SU-DHL-6 (cell line): ENCODE measurements at regions not wholly inside any gene's neighbourhood (a gene's known extent, or its start where the extent isn't known, plus 50 kb on each side); places are given as distances from the start of the nearest gene placed in this dataset.

Experiments used
- H2AFZ ChIP-seq: fragments of 200-600 bp; sonication (generic); 2 replicates; pipeline ENCODE4 v1.6.1; 2014; ENCODE audit warnings: low read depth, mild to moderate bottlenecking, moderate library complexity, mixed read lengths, antibody characterized with exemption, low read length; ENCODE audit not compliant: severe bottlenecking
- H3F3A ChIP-seq: fragments of 200-600 bp; shearing (Covaris generic); 2 replicates; pipeline ENCODE4 v1.6.0; 2016; ENCODE audit warnings: antibody characterized with exemption, mild to moderate bottlenecking; ENCODE audit not compliant: insufficient read depth
- H3K27ac ChIP-seq: fragments of 200-600 bp; sonication (generic); 2 replicates; pipeline ENCODE4 v1.5.1; 2016; ENCODE audit warnings: low read depth, mild to moderate bottlenecking, low read length, moderate library complexity, mixed read lengths
- H3K27me3 ChIP-seq: fragments of 200-600 bp; sonication (generic), shearing (Covaris generic); 2 replicates; pipeline ENCODE4 v1.6.0; 2014; ENCODE audit warnings: mild to moderate bottlenecking, low read length
- H3K36me3 ChIP-seq: fragments of 200-600 bp; sonication (generic); 2 replicates; pipeline ENCODE4 v1.6.1; 2014; ENCODE audit warnings: mild to moderate bottlenecking, low read length, mixed read lengths
- H3K4me2 ChIP-seq: fragments of 300-600, 200-600 bp; shearing (Covaris generic), sonication (generic); 2 replicates; pipeline ENCODE4 v1.6.0; 2014; ENCODE audit warnings: low read length, low read depth, mild to moderate bottlenecking; ENCODE audit not compliant: poor library complexity, severe bottlenecking
- H3K4me3 ChIP-seq: fragments of 200-600 bp; sonication (generic); 2 replicates; pipeline ENCODE4 v1.5.1; 2014; ENCODE audit warnings: antibody characterized with exemption, low read length, mild to moderate bottlenecking, mixed read lengths; ENCODE audit not compliant: insufficient read depth, poor library complexity, severe bottlenecking
- H3K79me2 ChIP-seq: fragments of 200-600 bp; sonication (generic); 2 replicates; pipeline ENCODE4 v1.6.1; 2014; ENCODE audit warnings: mild to moderate bottlenecking, low read length, moderate library complexity; ENCODE audit not compliant: insufficient read depth
- H3K9ac ChIP-seq: fragments of 200-600 bp; sonication (generic); 2 replicates; pipeline ENCODE4 v1.7.0; 2014; ENCODE audit warnings: mild to moderate bottlenecking, low read length
- H3K9me2 ChIP-seq: fragments of 200-600 bp; sonication (generic); replicated peaks from 2 replicates; pipeline ENCODE4 v1.6.1; 2014; ENCODE audit warnings: low read length; ENCODE audit not compliant: insufficient read depth
- H3K9me3 ChIP-seq: fragments of 200-600 bp; sonication (generic); 2 replicates; pipeline ENCODE4 v1.6.1; 2014; ENCODE audit warnings: low read length, mixed read lengths; ENCODE audit not compliant: insufficient read depth
- H4K20me1 ChIP-seq: fragments of 200-600 bp; sonication (generic); 2 replicates; pipeline ENCODE4 v1.6.1; 2014; ENCODE audit warnings: low read depth, mild to moderate bottlenecking, antibody characterized with exemption, low read length, moderate library complexity, mixed read lengths
- CTCF ChIP-seq: fragments of 200-600 bp; sonication (generic); IDR thresholded peaks from one replicate; pipeline ENCODE4 v1.5.1; 2017; ENCODE audit warnings: antibody characterized with exemption, mild to moderate bottlenecking, low read length, moderate library complexity; ENCODE audit not compliant: insufficient read depth, poor library complexity, severe bottlenecking
- EZH2phosphoT487 ChIP-seq: fragments of 200-600 bp; sonication (generic), shearing (Covaris generic); conservative IDR thresholded peaks from 2 replicates; pipeline ENCODE4 v1.6.1; 2018; ENCODE audit warnings: mild to moderate bottlenecking, antibody characterized with exemption, low read length, moderate library complexity, mixed read lengths

- no peak overlapping the region for H2AFZ ChIP-seq
- no peaks in the 10 kb centered on the region for H3K9me3 ChIP-seq
- H4K20me1 ChIP-seq: no peaks in the 10 kb centered on the region
- H3K4me2 ChIP-seq: no peak overlapping the region
- TF ChIP-seq EZH2phosphoT487: no peak
- TF ChIP-seq CTCF: no peak
- no peak overlapping the region for H3K27ac ChIP-seq
- no peaks in the 10 kb centered on the region for H3K79me2 ChIP-seq
- H3K36me3 ChIP-seq: no peaks in the 10 kb centered on the region
- no peak overlapping the region for H3K4me3 ChIP-seq
- no peak overlapping the region for H3K9ac ChIP-seq
- H3F3A ChIP-seq: no peaks in the 10 kb centered on the region
- H3K27me3 ChIP-seq: no peaks in the 10 kb centered on the region
- no peaks in the 10 kb centered on the region; the same call in 1 of the 2 replicates for H3K9me2 ChIP-seq
Measured at GRCh38 chr12:86721713-86722397, 465.7 kb upstream of the MGAT4C start.

- Histone ChIP-seq H4K20me1 (no peaks in the 10 kb centered on the region), H3K9me2 (no peaks in the 10 kb centered on the region; the same call in 1 of the 2 replicates), H3K4me2 (no peak overlapping the region), H3K9me3 (no peaks in the 10 kb centered on the region), H3K27ac (no peak overlapping the region), H3K9ac (no peak overlapping the region), H2AFZ (no peak overlapping the region), H3K27me3 (no peaks in the 10 kb centered on the region), H3K36me3 (no peaks in the 10 kb centered on the region), H3F3A (no peaks in the 10 kb centered on the region), H3K79me2 (no peaks in the 10 kb centered on the region), H3K4me3 (no peak overlapping the region)
- TF ChIP-seq CTCF (no peak), EZH2phosphoT487 (no peak)
Measured at GRCh38 chr12:86719381-86719780, 463.2 kb upstream of the MGAT4C start.

GRCh38 chr12:86713121-86713520 lies 456.9 kb upstream of the MGAT4C start:
- TF ChIP-seq EZH2phosphoT487 (no peak), CTCF (no peak)
- H2AFZ ChIP-seq: no peak overlapping the region

More at GRCh38 chr12:86713121-86713520, 456.9 kb upstream of the MGAT4C start:
- Histone ChIP-seq H4K20me1 (no peaks in the 10 kb centered on the region), H3K9me3 (no peaks in the 10 kb centered on the region), H3K9me2 (no peaks in the 10 kb centered on the region), H3K27ac (no peak overlapping the region), H3K36me3 (no peaks in the 10 kb centered on the region), H3F3A (no peaks in the 10 kb centered on the region), H3K9ac (no peak overlapping the region), H3K27me3 (no peaks in the 10 kb centered on the region), H3K79me2 (no peaks in the 10 kb centered on the region), H3K4me3 (no peak overlapping the region), H3K4me2 (no peak overlapping the region)
